Activated CD4-positive, alpha-beta T cell treated with anti-CD3 and anti-CD28 coated beads, Interleukin-2, amount 50 U/mL, for 1 hour (primary cell): ENCODE measurements at regions not wholly inside any gene's neighbourhood (a gene's known extent, or its start where the extent isn't known, plus 50 kb on each side); places are given as distances from the start of the nearest gene placed in this dataset.
"Not testable (repeated sequence)": the region's sequence is repeated elsewhere in the genome, so short reads cannot be mapped to it uniquely, and the experiment has no call there.

ENCODE experiments used
- DNase-seq: peaks from one replicate; pipeline ENCODE4 v3.0.0-alpha.2; 2020

GRCh38 chr4:178192611-178193010 is 750.4 kb upstream of the AGA start:
- DNase-seq: no peak

- DNase-seq: no peak
Measured at GRCh38 chr4:178196751-178197374, 754.6 kb upstream of the AGA start.

DNA sequence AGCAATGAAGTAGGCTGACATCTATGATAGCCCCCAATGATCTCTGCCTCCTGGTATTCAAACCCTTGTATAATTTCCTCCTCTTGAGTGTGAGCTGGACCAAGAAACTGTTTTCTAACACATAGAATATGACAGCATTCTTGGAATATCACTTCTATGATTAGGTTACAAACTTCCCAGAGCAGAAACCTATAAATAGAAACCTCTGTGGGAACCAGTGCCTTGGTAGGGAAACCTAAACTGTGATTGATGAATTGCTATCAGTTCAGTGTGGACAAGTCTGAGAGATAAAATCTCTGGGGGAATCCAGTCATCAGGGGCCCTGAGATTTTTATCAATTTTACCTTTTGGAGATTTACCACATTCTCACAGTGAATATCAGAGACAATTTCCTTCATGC is 756.5 kb upstream of the AGA start:
- no peak for DNase-seq

GRCh38 chr4:178202422-178202821 is 760.2 kb upstream of the AGA start:
- no peak for DNase-seq

- no peak for DNase-seq
Measured at GRCh38 chr4:178205826-178206225, 763.6 kb upstream of the AGA start.

GRCh38 chr4:178215309-178215708 is 773.1 kb upstream of the AGA start:
- no peak for DNase-seq

DNA sequence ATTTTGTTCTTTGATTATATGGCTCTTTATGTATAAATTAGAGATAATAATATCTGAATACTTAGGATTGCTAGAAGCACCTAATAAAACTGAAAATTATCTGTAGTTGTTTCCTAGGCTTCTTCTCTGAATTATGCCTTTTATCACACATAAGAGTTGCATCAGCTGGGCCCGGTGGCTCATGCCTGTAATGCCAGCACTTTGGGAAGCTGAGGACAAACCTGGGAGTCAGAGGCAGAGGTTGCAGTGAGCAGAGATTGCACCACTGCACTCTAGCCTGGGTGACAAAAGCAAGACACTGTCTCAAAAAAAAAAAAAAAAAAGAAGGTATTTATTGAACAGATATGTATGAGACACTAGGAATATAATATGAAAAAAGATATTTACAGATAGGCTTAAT is 773.5 kb upstream of the AGA start:
- DNase-seq: no peak

GRCh38 chr4:178226421-178226820 is 784.2 kb upstream of the AGA start:
- not testable (repeated sequence) for DNase-seq

GRCh38 chr4:178233906-178234305 is 791.7 kb upstream of the AGA start:
- DNase-seq: no peak

DNA sequence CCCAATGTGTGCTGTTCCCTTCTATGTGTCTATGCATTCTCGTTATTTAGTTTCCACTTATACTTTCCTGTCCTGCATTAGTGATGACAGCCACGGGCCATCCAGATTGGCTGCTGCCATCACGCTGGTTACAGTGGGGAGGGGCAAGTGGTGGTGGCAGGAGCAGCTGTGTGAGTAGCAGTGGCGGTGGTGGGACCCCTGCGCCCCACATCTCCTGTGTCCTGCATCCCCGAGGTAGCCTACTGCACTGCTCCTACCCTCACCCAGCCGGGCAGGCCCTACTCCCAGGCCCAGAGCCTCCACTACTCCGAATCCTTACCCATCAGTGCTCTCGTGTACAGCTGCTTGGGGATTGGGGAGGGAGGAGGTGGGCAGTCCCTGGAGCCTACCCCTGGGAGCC is 798.7 kb upstream of the AGA start:
- no peak for DNase-seq

DNA sequence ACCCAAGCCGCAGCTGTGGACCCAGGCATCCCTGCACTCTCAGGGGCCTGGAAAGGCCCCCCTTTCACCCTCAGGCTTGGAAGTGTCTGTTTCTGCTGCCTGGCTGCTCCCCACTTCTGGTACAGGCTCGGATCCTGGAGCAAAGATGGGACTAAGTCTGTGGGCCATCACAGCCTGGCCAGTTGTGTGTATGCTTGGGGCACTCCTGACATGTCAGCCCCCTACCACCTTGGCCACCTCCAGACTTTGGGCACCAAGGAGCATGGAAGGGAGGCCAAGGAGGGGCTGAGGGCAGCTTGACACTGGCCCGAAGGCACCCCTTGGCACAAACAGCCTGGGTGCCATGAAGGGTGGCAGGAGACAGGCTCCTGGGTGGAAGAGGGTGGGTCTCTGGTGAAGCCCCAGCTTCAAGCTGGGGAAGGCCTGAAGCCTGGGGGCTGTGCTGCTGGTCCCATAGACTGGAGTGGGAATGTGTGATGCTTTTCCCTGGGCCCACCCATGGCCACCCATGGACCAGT is 799.4 kb upstream of the AGA start:
- DNase-seq: no peak

DNA sequence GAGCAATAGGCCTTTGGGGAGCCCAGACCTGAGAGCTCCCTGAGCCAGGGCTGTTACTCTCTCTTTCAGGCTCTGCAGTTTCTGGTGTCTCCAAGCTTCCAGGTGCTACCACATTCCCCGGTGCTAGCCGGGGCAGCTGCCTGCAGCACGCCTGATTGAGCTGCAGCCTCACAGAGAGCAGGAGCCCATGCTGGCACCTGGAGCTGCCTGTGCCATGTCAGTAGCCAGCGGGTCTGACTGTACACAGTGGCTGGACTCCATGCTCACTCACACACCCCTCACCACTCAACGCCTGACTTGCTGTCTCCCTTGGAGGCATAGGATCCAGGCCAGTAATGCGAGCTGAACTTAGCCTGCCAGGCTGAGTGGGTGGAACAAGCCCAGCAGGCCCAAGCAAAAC is 800.4 kb upstream of the AGA start:
- DNase-seq: no peak

GRCh38 chr4:178244785-178245184 is 802.5 kb upstream of the AGA start:
- DNase-seq: no peak

DNA sequence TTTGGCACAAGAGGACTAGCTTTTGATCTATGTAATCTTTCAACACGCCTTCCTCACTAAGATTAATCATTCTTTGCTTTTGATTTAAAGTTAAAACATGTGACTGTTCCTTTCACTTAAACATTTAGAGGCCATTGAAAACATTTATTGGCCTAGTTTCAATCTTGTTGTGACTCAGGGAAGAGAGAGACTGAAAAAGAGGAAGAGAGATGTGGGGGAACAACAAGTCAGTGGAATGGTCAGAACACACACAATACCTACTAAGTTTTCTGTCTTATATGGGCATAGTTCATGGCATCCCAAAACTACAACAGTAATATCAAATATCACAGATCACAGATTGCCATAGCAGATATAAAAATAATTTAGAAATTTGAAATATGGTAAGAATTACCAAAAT is 812.9 kb upstream of the AGA start:
- DNase-seq: no peak

GRCh38 chr4:178258603-178259002 is 816.4 kb upstream of the AGA start:
- DNase-seq: no peak

GRCh38 chr4:178259566-178259965 is 817.3 kb upstream of the AGA start:
- no peak for DNase-seq

DNA sequence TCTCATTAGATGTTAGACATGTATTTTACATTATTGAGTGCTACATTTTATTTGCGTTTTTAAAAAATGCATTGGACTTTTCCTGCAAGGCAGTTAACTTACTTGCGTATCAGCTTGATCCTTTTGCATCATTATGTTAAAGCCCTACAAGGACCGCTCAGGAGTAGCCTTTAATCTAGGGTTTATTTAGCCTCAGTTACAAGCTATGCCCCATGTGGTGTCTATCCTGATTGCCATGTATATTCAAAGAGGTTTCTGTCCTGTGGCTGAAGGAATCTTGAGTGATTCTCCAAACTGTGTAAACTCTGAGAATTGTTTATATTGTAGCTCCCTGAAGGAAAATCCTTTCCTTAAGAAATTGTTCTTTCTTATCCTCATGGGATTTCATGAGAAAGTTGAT is 821.8 kb upstream of the AGA start:
- DNase-seq: no peak

- DNase-seq: no peak
Measured at GRCh38 chr4:178271386-178271785, 829.1 kb upstream of the AGA start.

DNA sequence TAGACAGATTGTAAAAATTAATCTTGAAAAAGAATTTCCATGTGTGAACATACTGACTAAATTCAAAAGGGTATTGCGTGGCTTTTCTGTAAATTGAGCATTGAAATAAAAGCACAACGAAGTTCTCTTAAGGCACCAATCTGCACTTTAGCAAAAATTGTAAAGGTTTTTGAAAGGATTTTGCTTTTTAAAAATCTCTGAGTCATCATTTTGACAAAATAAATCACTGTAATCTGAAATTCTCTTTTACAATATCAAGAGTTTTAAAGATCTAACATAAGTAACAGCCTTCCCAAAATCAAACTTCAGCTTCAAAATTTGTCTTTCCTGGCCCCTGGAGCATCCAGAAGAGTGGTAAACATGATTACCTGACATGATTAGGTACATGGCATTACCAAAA is 830.9 kb upstream of the AGA start:
- no peak for DNase-seq

DNA sequence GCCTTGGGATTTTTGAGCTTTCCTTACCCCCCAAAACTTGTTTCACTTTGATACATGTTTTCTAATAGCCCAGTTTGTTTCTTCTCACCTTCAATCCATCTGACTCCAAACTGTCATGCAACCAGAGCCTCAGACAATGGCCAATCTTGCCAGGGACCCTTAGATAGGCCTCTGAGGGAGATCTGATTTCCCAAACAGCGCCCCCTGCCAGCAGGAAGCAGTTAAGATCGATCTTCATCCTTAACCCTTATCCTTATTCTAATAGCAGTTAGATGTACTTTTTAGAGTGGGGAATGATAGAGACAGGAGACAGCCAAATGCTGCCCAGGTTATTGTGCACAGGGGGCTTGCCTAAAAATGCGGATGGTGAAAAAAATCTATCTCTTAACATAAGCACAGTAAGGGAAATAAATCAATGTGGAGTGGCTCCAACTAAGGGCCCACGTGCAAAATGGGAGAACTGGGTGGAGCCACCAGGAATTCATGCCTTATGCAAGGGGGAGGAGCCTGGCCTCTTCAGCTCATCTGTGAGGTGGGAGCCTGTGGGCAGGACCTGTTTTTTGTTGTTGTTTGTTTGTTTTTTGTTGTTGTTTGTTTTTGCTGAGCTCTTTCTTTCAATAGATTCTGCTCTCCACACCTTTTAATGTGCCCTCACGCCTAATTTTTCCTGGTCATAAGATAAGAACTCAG is 833.6 kb upstream of the AGA start:
- DNase-seq: no peak

DNA sequence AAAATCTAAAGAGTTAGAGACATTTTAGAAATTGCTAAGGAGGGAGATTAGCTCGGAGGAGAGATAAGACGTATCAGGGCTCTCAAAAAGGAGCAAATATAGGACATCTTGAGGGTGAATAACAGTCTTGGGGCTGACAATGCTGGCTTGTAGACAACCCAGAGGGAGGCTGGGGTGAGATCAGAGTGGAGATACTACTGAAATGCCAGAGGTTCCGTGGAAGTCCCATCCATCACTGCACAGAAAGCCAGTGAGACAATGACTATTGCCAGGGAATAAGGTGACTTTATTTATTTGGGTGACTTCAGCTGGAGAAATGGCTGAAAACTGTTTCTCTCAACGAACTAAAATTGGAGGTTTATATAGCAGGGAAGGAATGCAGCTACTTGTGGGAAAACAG is 838.1 kb upstream of the AGA start:
- DNase-seq: no peak

- DNase-seq: no peak
Measured at GRCh38 chr4:178288462-178288861, 846.2 kb upstream of the AGA start.

- no peak for DNase-seq
Measured at GRCh38 chr4:178293601-178294000, 851.4 kb upstream of the AGA start.

GRCh38 chr4:178296669-178297068 is 854.4 kb upstream of the AGA start:
- DNase-seq: no peak

- DNase-seq: no peak
Measured at GRCh38 chr4:178306565-178306964, 864.3 kb upstream of the AGA start.
